HG02884 (cell line): ENCODE measurements at regions not wholly inside any gene's neighbourhood (a gene's known extent, or its start where the extent isn't known, plus 50 kb on each side); places are given as distances from the start of the nearest gene placed in this dataset.
"Not testable (repeated sequence)": the region's sequence is repeated elsewhere in the genome, so short reads cannot be mapped to it uniquely, and the experiment has no call there.

ENCODE experiments used
- ATAC-seq: cut with Tn5 transposase; IDR thresholded peaks from one replicate; pipeline ENCODE4 v1.9.1; 2021; ENCODE audit warnings: mild to moderate bottlenecking, moderate library complexity; ENCODE audit not compliant: unreplicated experiment

DNA sequence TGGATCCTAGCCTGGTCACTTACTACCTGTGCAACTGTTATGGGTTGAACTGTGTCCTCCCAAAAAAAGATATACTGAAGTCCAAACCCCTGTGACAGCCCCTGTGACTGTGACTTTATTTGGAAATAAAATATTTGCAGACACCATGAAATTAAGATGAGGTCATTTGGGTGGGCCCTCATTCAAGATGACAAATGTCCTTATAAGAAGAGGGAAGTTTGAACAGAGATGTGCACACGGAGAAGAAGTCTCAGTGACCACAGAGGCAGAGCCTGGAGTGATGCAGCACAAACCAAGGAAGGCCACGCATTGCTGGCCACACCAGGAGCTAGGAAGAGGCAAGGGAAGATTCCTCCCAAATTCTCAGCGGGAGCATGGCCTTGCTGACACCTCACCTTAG is 249.7 kb upstream of the RUNX1 start:
- no peak for ATAC-seq

DNA sequence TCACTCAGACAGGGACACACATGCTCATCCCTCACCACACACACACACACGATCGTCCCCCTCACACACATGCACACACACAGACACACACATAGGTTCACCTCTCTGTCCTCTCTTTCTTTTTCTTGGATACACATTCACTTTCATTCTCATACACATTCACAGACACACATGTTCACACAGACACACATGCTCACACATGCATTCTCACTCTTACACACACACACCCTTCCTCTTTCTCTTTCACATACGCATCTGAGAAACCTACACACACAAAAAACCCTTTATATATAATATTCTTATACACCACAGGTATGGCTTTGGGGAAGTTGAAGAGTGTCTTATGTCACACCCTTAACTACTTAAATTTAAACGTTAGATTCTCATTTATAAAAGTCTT is 248.6 kb upstream of the RUNX1 start:
- no peak for ATAC-seq

DNA sequence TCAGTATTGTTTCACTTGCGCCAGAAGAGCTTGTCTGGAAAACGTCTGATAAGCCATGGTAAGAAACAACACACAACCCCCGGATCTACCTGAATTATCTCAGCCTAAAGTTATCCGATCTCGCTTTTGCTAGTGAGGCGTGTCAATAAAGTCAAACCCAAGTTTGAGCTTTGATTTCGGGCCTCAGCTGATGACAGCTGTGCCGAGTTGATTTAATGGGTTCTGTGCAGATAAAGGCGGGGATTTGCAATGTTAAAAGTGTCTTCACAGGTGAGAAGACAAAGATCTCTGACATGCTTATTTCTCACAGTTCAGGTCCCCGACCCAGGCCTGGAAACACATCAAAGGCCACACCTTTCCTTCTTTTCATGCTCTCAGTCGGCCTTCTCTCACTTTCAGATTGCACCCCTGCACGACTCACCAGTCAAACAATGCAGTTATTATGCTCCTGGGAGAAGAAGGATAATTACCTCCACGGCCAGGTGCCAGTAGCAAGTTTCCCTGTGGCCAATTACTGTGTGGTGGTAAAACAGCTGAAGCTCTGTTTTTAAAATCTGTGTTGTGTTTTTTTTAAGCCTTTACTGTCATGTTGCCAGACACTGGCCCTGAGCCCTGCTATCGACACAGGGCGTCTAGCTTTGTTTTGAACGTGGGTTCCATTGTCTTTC is 245.3 kb upstream of the RUNX1 start:
- no peak for ATAC-seq

DNA sequence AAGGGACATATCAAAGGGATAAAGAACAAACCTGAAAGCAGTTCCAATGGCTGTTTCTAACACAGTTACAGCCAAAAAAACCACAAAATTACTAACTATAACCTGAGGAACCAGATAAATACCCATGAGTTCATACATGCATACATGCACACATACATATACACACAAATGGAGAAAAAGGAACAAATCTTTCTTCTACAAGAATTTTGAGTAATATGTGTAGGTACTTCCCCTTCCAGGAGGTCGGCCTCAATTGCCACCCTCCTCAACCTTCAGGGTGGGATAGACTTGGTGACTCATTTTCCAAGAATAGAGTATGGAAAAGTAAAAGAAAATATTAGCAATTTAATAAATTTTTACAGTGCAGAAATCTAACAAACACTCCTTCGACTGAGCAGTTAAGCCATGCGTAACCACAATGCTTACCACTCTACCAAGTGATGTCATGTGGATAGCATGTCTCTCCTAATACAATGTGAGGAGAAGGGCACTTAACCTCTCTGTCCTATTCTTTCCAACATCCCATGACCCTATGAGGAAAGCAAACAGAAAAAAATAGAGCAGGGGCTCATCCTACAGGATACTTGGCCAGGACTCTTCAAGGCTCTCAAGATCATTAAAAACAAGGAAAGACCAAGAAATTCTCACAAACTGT is 243.0 kb upstream of the RUNX1 start:
- no peak for ATAC-seq

DNA sequence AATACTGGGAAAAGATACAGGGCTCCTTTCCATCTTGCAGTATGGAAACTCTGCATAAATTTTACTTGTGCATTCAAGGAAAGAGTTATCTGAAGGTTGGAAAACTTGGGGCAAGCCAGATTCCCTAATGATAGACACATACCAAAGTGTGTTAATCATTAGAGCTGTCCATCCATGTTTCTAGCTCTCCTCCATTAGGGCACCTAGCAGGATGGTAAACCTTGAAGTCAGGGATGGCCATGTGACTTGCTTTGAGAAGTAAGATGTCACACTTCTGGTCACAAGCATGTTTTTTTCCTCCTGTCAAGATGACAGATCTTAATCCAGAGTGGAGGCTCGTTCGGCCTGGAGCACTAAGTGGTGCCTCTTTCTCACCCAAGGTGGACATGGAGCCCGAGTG is 241.9 kb upstream of the RUNX1 start:
- no peak for ATAC-seq

DNA sequence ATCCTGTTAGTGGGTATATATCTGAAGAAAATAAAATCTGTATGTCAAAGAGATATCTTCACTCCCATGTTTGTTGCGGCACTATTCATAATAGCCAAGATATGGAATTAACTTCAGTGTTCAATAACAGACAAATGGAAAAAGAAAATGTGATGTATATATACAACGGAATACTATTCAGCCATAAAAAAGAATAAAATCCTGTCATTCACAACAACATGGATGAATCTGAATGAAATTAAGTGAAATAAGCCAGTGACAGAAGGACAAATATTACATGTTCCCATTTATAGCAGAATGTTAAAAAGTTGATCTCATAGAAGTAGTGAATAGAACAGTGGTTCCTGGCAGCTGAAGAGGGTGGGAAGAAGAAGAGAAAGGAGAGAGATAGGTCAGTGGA is 239.1 kb upstream of the RUNX1 start:
- no peak for ATAC-seq

DNA sequence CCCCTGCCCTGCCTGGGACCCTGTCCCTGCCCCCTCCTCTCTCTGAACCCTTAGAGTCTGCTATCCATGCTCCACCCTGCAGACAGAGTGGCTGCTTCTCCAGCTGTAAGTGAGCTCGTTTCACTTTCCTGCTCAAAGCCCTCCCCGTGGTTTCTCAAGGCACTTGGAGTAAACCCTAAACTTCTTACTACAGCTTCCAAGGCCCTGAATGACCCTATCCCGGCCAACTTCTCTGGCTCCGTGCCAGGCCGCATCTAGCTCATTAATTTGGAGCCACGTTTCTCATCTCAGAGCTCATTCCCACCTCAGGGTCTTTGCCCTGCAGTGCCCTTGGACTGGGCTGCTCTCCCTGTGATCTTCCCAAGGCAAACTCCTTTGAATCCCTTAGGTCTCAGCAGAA is 235.1 kb upstream of the RUNX1 start:
- ATAC-seq, result no peak

DNA sequence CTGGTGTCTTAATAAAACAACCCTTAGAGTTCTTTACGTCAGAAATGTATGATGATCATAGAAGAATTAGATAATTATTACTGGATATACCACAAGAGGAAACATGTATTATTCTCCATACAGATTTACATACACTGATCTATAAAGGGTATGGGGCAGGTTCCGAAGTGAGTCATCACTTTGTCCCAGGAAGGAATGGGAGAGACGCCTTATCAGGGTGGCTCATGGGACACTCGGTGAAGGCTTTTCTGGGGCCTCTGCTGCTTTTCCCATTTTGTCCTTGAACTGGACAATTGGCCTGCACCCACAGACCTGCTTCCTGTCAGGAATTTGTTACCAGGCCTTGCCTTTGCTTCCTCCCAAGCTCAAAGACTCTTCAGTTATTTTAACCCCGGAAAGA is 233.8 kb upstream of the RUNX1 start:
- no peak for ATAC-seq

DNA sequence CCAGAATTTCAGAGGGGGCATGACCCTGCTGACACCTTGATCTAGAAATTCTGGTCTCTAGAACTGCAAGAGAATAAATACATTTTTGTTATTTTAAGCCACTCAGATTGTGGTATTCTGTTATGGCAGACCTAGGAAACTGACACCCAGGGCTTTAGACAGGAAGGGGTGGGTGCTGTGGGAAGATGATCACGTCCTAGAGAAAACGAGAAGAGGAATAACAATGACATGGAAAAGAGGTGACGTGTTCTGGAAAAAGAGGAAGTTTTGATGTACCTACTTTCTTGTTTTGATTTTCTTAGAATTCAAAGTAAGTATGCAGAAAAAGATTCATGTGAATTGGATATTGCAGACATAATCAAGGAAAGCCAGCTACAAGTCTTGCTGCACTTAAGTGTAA is 232.9 kb upstream of the RUNX1 start:
- no peak for ATAC-seq

DNA sequence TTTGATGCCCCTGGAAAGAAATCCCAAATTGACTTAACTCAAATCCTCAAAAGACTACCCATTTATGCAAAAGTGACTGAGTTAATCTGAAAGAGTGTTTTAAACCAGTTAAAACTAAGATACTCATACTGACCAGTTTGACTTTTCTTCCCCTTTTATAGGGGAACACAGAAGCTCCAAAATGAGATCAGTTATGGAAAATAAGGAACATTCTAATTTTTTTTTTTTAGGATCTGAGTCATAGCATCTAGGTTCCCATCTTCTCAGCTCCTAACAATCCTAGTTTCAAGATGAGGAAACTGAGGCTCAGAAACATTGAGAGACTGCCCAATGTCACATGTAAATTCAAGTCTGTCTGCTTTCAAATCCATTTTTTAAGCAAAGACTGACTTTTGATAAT is 231.1 kb upstream of the RUNX1 start:
- no peak for ATAC-seq

DNA sequence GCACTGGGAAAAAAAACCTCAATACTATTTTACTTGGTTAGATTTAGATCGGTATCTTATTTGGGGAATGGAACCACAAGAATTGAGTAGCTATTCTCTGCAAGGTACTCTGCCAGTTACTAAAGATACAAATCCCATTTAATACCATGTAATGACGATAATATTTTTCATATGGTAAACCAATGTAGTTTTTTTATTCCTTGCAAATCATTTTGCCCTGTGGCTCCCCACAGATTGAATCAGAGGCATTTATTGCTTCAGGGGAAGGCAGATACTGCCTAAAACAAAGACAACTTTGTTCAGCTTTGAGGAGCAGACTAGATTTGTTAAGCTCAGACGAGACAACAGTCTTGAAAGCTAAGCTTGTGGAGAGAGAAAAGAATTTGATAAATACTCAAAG is 226.7 kb upstream of the RUNX1 start:
- ATAC-seq, result no peak

DNA sequence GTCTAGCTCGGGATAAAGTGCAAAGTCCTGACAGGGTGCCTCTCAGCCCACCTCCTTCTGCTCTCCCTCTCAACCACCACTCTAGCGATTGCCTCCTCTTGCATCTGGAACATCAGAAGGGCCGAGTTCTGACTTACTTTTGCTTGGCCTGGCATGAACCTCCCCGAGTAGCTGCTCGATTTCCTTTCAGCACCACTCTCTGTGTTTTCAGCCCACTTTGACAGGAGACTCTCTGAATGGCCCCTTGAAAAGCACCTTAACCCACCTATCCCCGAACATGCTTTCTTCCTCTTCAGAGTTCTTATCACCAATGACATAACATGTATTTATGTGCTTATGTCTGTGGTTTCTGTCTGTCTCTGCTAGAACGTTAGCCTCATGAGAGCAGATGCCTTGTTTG is 225.8 kb upstream of the RUNX1 start:
- ATAC-seq, result no peak

DNA sequence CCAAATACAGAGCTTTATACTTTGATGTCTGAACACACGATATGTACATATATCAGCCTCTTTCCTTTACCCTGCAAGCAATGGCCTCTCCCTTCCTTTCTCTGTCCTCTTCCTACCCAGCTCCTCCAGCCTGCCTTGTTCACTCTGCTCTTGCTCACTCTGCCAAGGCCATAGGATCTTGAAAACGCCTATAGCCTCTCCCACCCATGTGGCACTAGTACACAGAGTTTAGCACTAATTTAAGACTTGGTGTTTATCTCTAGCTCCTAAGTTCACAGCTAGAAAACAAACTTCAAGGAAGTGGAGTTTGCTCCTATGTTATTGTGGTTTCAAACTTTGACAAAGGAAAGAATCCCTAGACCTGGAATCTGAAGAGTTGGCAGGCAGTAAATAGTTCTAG is 225.0 kb upstream of the RUNX1 start:
- ATAC-seq, result no peak

DNA sequence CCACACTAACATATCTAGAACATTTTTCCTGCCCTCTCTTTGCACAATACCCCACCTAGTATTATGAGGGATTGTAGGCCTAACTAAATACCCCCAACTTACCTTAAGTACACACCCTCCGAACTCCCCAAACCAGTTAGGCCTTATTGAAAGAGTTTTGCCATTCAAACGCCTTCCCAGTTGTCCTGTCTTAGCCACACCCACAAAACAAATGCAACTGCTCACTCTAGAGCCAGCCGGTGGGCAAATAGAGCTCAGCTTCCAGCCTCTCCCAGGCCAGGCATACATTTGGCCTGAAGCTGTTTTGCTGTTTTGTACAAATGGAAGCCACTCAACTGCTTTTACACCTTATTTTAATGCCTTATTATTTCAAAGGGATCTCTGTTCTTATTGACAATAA is 224.2 kb upstream of the RUNX1 start:
- ATAC-seq, result no peak

DNA sequence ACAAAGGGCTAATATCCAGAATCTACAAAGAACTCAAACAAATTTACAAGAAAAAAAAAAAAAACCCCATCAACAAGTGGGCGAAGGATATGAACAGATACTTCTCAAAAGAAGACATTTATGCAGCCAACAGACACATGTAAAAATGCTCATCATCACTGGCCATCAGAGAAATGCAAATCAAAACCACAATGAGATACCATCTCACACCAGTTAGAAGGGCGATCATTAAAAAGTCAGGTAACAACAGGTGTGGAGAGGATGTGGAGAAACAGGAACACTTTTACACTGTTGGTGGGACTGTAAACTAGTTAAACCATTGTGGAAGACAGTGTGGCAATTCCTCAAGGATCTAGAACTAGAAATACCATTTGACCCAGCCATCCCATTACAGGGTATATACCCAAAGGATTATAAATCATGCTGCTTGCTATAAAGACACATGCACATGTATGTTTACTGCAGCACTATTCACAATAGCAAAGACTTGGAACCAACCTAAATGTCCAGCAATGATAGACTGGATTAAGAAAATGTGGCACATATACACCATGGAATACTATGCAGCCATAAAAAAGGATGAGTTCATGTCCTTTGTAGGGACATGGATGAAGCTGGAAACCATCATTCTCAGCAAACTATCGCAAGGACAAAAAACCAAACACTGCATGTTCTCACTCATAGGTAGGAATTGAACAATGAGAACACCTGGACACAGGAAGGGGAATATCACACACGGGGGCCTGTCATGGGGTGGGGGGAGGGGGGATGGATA is 222.4 kb upstream of the RUNX1 start:
- ATAC-seq, result not testable (repeated sequence)

DNA sequence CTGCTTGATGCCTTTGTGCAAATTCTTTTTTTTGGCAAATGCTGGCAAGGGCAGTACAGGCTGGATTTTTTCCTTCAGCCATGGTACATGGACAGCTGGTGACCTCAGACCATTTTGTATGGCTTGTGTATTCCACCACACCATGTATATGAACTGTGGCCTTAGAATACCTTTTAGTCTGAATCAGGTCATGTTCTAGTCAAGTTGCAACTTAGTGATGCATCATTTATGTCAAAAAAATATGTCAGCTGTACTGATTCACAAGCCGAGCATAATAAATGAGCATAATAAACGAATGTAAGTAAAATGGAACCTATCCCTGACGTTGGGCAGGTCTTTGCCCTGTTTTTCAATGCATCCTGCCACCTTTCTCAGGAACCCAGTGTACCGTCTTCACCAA is 219.7 kb upstream of the RUNX1 start:
- no peak for ATAC-seq

DNA sequence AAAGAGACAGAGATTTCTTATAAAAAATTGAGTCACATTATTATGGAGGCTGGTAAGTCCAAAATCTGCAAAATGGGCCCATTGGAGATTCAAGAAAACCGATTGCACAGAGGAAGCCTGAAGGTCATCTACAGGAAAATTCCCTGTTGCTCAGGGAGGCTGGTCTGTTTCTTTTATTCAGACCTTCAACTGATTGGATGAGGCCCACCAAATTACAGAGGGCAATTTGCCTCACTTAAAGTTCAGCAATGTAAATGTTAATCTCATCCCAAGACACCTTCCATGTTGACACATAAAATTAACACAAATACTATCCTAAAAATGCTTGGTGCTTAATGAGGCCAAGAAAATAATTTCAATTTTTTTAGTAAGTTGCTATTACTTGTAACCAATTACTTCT is 219.2 kb upstream of the RUNX1 start:
- ATAC-seq, result no peak

DNA sequence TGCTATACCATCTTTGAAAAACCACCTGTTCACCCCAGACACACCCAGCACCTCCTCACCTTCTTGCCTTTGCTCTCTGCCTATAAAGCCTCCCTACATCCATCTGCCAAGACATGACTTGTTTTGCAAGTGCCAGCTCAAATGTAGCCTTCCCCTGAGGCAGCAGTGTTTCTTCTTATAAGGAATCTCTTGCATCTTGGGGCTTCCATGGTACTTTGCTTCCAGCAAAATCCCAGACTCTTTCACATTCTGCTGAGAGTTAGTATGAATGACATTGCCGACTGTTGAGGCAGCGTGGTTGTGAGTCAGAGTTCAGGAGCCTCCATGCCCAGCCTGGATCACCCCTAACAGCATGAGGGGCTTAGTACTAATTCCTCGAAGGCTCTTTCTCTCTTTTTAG is 217.4 kb upstream of the RUNX1 start:
- no peak for ATAC-seq

DNA sequence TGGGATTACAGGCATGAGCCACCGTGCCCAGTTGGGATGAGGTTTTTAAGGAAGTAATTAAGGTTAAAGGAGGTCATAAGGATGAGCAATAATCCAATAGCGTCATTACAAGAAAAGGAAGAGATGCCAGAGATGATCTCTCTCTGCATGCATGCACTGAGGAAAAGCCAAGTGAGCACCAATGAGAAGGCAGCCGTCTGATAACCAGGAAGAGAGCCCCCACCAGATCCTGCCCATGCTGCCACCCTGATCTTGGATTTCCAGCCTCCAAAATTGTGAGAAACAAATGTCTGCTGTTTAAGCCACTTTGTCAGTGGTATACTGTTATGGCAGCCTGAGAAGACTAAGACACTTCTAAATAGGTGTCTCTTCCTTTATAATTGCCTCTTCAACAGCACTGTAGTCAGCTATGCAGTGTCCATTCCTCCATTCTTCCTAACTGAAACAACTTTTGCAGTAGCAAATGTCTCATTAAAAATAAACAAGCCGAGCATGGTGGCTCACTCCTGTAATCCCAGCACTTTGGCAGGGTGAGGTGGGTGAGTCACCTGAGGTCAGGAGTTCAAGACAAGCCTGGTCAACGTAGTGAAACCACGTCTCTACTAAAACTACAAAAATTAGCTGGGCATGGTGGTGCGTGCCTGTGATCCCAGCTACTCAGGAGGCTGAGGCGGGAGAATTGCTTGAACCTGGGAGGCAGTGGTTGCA is 216.2 kb upstream of the RUNX1 start:
- no peak for ATAC-seq

DNA sequence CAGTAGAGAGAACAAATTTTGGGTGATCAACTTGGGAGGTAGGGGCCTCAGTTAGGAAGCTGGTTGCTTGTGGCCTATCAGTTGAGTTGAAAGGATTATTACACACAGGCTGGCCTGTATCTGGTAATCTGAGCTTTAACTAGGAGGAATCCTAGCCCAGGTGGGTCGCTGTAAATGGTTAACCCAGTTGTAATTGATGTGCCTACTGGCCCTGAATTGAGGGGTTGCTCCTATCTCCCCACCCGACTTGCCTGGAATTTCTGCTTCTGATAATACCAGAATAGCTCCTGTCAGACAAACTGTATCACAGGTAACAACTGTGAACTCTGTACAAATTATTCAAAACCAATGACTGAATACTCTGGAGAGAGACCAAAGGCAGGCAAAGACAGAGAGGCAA is 210.4 kb upstream of the RUNX1 start:
- ATAC-seq, result no peak

DNA sequence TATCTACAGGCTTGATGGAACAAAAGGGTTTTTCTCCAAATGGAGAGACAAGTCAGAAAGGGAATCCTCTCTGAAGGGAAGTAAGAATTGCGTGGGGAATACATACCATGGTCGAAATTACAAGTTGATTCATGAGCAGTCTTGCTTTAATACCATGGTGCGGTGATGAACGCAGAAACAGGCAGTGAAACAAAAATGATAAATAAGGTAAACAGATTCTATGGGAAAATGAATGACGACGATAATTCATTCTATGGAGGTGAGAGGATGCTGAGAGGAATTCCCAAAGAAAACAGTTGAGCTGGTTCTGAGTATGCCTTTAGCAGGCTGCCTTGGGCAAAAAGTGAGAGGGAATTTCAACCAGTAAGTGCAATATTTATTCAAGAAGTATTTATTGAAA is 209.4 kb upstream of the RUNX1 start:
- ATAC-seq, result no peak

DNA sequence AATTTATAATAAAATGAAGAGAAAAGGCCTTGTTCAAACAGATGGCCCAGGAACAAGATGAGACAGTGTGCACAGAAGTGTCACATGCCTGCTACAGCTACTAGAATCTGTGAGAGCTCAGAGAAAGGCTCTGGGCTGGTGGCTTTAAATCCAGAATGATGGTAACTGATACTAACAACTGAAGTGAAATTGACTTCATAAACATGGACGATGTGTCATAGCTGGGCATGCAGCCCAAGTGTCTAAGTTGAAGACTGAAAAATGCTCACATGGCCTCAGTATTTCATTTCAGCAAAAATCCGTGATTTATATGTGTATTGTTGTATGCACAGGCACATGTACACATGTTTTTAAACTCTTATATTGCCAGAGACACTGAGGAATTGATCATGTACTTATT is 208.3 kb upstream of the RUNX1 start:
- no peak for ATAC-seq
